GM18526 (cell line): ENCODE measurements at regions not wholly inside any gene's neighbourhood (a gene's known extent, or its start where the extent isn't known, plus 50 kb on each side); places are given as distances from the start of the nearest gene placed in this dataset.

Experiments
- POLR2A ChIP-seq: IDR thresholded peaks from 3 replicates; pipeline ENCODE4 v1.6.1; 2011; ENCODE audit not compliant: insufficient read length; ENCODE audit errors: extremely low read depth

DNA sequence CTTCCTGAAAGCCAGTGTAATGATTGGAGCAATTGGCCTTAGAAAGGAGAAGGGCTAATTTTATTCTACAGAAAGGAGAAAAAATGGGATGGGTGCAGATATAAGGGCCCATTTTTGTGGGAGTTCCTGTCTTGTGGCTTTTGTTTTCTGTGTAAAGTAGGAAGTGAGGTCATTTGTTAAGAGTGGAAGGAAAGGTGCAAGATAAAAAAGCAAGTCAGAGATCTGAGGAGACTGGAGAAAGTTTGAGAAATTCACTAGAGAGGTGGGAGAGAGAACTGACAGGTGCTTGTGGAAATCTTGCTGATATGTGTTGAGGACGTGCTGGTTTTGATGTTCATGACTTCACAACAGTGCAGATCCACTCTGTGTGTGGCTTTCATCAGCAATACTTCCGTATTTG is 349.4 kb downstream of the DLEU7 start:
- TF ChIP-seq POLR2A, result no peak

DNA sequence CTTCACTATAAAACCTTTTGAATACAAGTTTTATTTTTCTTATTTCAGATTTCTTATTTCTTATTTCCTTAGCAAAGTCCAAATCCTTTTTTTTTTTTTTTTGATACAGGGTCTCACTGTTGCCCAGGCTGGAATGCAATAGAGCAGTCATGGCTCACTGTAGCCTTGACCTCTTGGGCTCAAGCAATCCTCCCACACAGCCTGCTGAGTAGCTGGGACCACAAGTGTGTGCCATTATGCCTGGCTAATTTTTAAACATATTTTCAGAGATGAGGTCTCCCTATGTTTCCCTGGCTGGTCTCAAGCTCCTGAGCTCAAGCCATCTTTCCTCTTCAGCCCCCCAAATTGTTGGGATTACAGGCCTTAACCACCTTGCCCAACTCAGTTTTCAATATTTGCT is 334.3 kb downstream of the DLEU7 start:
- TF ChIP-seq POLR2A, result no peak

GRCh38 chr13:50509771-50510441 is 333.6 kb downstream of the DLEU7 start:
- TF ChIP-seq POLR2A, result no peak

DNA sequence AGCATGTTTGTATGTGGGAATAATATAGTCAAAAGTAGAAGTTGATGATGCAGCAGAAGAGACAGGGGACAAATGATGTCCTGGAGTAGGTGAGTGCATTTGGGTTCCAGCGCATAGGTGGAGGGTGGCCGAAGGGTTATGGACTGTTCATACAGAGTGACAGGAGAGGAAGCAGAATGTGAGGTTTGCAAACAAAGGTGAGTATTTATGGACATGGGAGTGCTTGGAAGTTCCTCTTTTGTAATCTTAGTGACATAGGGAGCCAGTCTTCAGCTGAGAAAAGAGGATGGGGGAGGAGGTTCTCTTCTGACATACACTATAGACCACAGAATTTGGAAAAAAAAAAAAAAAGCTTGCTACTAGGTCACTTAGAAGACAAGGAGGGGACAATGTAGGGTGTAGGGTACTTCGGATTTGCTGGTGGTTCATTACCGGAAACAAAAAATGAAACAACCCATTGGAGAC is 331.6 kb downstream of the DLEU7 start:
- TF ChIP-seq POLR2A, result no peak

DNA sequence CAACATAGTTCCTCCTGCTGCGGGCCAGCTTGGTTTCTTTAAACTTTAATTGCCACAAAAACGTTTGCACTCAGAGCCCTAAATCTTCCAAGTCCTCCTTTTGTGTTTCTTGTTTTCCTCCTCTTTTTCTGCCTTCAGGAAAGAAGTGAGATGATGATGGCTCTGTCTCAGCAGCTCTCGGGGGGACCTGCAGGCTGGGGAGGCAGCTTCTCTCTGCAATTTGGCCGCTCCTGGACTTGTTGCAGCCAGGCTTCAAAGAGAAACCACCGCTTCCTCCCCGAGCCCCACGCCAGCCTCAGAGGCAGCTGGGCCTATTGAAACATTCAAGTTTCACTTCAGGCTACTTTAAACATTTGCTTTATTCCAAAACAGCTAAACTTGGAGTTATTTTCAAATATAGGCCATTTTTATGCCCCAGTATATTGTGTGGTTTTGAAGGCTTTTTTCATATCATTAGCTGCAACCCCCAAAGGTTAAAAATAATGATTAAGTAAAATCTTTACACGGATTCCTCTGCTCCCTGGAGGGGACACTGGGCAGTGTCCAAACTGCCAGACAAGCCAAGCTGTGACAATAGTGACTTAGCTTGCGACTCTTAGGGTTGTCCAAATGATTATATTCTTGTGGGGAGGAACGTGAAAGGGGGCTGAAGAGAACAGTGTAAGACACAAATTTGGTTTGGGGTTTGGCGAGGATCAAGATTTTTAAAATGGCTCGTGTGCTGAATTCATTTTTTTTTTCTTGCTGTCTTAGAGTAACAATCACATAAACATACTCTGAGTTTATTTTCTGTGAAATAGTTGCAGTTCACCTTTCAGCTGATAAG is 330.8 kb downstream of the DLEU7 start:
- TF ChIP-seq POLR2A, result no peak

DNA sequence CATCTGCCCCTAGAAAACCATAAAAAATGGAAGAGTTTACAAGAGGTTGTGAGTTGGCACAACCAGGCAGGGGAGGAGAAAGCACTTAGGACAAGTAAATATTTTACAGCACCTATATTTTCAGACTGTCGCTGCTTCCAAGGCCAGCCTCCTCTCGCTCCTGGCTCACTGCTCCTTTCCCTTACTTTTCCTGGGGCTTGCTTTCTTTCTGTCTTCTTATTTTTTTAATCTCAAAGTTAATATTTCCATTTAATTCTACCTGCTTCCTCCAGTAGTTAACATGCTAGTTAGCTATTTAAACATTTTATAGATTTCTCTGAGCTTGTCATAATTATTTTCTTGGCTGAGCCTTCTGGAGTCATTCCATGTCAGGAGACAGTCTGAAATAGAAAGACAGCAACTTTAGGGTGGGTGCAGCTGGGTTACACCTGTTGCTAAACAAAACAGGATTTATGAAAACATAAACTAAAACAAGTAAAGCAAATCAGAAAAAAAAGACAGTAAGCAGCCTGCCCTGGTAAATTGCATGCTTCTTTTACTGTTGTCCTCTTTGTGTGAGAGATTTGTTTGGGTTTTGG is 330.1 kb downstream of the DLEU7 start:
- TF ChIP-seq POLR2A, result no peak

GRCh38 chr13:50514249-50514648 is 329.2 kb downstream of the DLEU7 start:
- no peak for TF ChIP-seq POLR2A

DNA sequence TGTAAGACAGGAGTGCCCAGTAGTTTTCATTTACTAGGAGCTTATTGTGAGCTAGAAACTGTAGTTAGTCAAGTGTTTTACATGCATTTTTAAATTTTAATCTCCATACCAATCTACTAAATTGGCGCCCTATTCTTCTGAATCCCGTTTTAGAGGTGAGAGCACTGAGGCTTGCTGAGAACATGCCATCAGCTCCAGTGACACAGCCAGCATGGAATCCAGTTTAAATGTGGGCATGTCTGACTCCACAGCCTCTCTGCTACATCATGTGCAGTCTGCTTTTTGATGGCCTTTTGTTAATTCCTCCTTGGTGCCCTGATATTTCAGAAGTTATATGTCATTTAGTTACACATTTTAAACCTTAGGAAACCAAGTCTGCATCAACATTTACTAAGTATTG is 325.4 kb downstream of the DLEU7 start:
- no peak for TF ChIP-seq POLR2A

GRCh38 chr13:50518781-50519201 is 324.7 kb downstream of the DLEU7 start:
- TF ChIP-seq POLR2A, result no peak

DNA sequence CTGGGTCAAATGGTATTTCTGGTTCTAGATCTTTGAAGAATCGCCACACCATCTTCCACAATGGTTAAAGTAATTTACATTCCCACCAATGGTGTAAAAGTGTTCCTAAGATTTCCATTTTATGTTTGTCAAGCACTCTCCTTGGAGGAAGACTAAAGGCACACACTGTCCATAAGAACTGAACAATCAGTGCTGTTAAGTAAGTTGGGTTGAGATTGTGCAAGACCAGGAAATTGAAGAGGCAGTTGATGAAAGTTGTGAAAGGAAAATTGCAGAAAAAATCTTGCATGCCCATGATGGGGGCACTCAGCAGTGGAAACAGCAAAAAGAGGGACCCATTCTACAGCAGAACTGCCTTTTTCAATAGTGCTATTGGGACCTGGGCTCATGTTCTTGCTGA is 323.6 kb downstream of the DLEU7 start:
- no peak for TF ChIP-seq POLR2A

- TF ChIP-seq POLR2A, result no peak
Observed at GRCh38 chr13:50521006-50521830, 322.3 kb downstream of the DLEU7 start.

DNA sequence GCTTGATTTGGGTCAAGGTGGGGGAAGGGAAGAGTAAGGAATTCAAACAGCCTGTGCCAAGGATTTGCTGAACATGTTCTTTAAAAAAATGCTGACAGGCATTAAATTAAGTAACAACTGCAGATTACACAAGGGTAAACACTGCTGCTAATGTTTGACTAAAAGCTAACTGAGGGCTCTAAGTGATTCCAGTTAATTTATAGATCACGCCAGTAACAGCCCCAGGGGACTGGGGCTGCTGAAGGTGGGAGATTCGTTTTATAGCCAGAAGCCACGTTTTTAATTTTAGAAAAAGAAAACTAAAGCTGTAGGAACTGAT is 321.7 kb downstream of the DLEU7 start:
- TF ChIP-seq POLR2A, result no peak

DNA sequence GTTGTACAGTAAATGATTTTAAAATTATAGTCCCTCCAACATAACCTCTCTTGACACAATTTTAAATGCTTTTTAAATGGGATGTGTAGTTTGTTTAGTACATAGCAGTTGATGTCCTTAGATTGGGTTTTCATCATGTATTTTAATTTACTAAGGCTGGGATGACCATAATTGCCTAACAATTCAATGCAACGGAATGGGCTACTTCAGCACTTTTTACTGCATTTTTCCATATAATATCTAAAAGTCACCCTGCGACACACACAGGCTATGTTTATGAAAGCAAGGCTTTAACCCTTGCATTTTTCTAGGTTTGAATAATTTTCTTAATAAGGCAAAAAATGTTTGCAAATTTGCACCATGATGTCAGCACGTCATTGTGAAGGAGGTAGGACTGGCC is 321.0 kb downstream of the DLEU7 start:
- no peak for TF ChIP-seq POLR2A

DNA sequence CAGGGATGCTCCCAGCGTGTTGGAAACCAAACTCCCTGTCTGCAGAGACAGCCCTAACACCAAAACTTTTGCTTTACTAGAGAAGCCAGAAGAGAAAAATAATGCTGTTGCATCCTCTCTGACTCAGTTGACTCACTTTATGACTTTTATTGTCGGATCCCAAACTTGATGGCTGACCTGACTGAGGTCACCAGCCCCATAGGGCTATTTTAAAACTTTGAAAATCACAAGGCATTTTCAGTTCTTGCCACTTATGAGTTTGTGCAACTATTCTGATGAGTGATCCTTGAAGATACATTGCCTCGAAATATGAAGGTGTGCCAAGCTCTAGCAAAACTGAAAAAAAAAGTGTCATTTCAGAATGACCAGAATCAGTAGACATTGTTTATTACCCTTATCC is 320.2 kb downstream of the DLEU7 start:
- no peak for TF ChIP-seq POLR2A

GRCh38 chr13:50524560-50524959 is 318.9 kb downstream of the DLEU7 start:
- no peak for TF ChIP-seq POLR2A
